ENCODE measurements at regions not wholly inside any gene's neighbourhood (a gene's known extent, or its start where the extent isn't known, plus 50 kb on each side); places are given as distances from the start of the nearest gene placed in this dataset.

DNA sequence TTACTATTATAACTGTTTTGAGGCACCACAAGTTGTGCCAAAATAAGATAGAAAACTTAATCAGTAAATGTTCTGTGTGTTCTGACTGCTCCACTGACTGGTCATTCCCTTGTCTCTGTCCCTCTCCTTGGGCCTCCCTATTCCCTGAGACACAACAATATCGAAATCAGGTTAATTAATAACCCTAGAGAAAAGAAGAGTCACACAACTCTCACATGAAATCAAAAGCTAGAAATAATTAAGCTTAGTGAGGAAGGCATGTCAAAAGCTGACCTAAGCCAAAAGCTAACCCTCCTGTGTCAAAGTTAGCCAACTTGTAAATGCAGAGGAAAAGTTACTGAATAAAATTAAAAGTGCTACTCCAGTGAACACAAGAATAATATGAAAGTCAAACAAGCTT is 53.8 kb upstream of the CCDC196 start:
- DNase-seq (peak in 1 of 2 donors; percentile 12), FAIRE-seq (no peak)
- no peak overlapping the region for H3K4me3 ChIP-seq (ENCODE audit: low read depth in 1 of 3, low read length in 3 of 3)
- no peaks in the 10 kb centered on the region for H3K27me3 ChIP-seq (ENCODE audit: control insufficient read depth in 3 of 3, insufficient read depth in 3 of 3, low read length in 3 of 3)
- H3K4me1 ChIP-seq (ENCODE audit: control insufficient read depth in 3 of 3, insufficient read depth in 2 of 3, low read depth in 1 of 3, low read length in 2 of 3) = no peaks in the 10 kb centered on the region
- no peak overlapping the region for H3K27ac ChIP-seq (ENCODE audit: low read depth in 1 of 3, low read length in 2 of 3)
- 46 to 65% (median 63%) methylated on average over 1 of the region's 1 CpG for WGBS, 3 donors
- no peaks in the 10 kb centered on the region for H3K36me3 ChIP-seq (ENCODE audit: control insufficient read depth in 3 of 3, insufficient read depth in 2 of 3, low read depth in 1 of 3, low read length in 3 of 3)
- no peaks in the 10 kb centered on the region for H3K9me3 ChIP-seq (ENCODE audit: control insufficient read depth in 2 of 2, insufficient read depth in 1 of 2, low read depth in 1 of 2, low read length in 1 of 2)

GRCh38 chr14:66434464-66434863 is 51.7 kb upstream of the CCDC196 start:
- H3K4me3 ChIP-seq (ENCODE audit: low read depth in 1 of 3, low read length in 3 of 3) = no peak overlapping the region
- H3K27me3 ChIP-seq (ENCODE audit: control insufficient read depth in 3 of 3, insufficient read depth in 3 of 3, low read length in 3 of 3) = no peaks in the 10 kb centered on the region
- no peak for DNase-seq
- H3K9me3 ChIP-seq (ENCODE audit: control insufficient read depth in 2 of 2, insufficient read depth in 1 of 2, low read depth in 1 of 2, low read length in 1 of 2) = peaks cover 0 to 3% of the 10 kb centered on the region in 2 donors
- H3K4me1 ChIP-seq (ENCODE audit: control insufficient read depth in 3 of 3, insufficient read depth in 2 of 3, low read depth in 1 of 3, low read length in 2 of 3) = no peaks in the 10 kb centered on the region
- no peaks in the 10 kb centered on the region for H3K36me3 ChIP-seq (ENCODE audit: control insufficient read depth in 3 of 3, insufficient read depth in 2 of 3, low read depth in 1 of 3, low read length in 3 of 3)
- H3K27ac ChIP-seq (ENCODE audit: low read depth in 1 of 3, low read length in 2 of 3) = no peak overlapping the region
- WGBS, 3 donors = 89 to 92% (median 90%) methylated on average over 2 of the region's 2 CpGs
- no peak for FAIRE-seq

DNA sequence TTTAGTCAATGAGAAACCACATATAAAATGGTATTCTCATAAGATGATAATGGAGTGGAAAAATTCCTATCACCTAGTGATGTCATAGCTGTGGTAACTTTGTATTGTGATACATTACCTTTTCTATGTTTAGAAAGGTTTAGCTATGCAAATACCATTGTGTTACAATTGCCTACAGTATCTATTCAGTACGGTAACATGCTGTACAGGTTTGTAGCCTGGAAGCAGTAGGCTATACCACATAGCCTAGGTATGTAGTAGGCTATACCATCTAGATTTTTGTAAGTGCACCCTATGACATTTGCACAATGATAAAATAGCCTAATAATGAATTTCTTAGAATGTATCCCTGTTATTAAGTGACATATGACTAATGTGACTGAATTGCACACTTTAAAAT is 50.5 kb upstream of the CCDC196 start:
- H3K36me3 ChIP-seq (ENCODE audit: control insufficient read depth in 3 of 3, insufficient read depth in 2 of 3, low read depth in 1 of 3, low read length in 3 of 3) = no peaks in the 10 kb centered on the region
- no peaks in the 10 kb centered on the region for H3K27me3 ChIP-seq (ENCODE audit: control insufficient read depth in 3 of 3, insufficient read depth in 3 of 3, low read length in 3 of 3)
- H3K4me3 ChIP-seq (ENCODE audit: low read depth in 1 of 3, low read length in 3 of 3) = no peak overlapping the region
- DNase-seq (no peak), FAIRE-seq (no peak)
- no peak overlapping the region for H3K27ac ChIP-seq (ENCODE audit: low read depth in 1 of 3, low read length in 2 of 3)
- H3K4me1 ChIP-seq (ENCODE audit: control insufficient read depth in 3 of 3, insufficient read depth in 2 of 3, low read depth in 1 of 3, low read length in 2 of 3) = no peaks in the 10 kb centered on the region
- 84 to 95% (median 85%) methylated on average over 1 of the region's 1 CpG for WGBS, 3 donors
- H3K9me3 ChIP-seq (ENCODE audit: control insufficient read depth in 2 of 2, insufficient read depth in 1 of 2, low read depth in 1 of 2, low read length in 1 of 2) = peaks cover 0 to 3% of the 10 kb centered on the region in 2 donors
